Mesenchymal stem cell (in vitro differentiated cells and primary cell): ENCODE measurements at regions not wholly inside any gene's neighbourhood (a gene's known extent, or its start where the extent isn't known, plus 50 kb on each side); places are given as distances from the start of the nearest gene placed in this dataset.
A peak's percentile ranks its signal among the peaks of the same experiment; 100 is the strongest.

ENCODE experiments used
- DNase-seq: peaks from one replicate; pipeline ENCODE4 v3.0.0-alpha.2; 2013
- H2AFZ ChIP-seq: one replicate; pipeline ENCODE4 v1.6.1; 2013; ENCODE audit warnings: low read depth, mild to moderate bottlenecking, control low read depth, inconsistent platforms, low read length, moderate library complexity
- H2AK5ac ChIP-seq: 2 replicates; pipeline ENCODE4 v1.6.1; 2013; ENCODE audit warnings: low read length, moderate library complexity, mild to moderate bottlenecking, inconsistent platforms; ENCODE audit not compliant: severe bottlenecking
- H2BK120ac ChIP-seq: one replicate; pipeline ENCODE4 v1.6.1; 2013; ENCODE audit warnings: low read depth, mild to moderate bottlenecking, inconsistent platforms, low read length, moderate library complexity
- H2BK12ac ChIP-seq, 2 experiments: one replicate each; pipeline ENCODE4 v1.6.1; 2013; ENCODE audit warnings: inconsistent platforms in 2 of 2, low read length in 2 of 2, mild to moderate bottlenecking in 2 of 2, moderate library complexity in 2 of 2, control low read depth in 1 of 2
- H2BK15ac ChIP-seq: one replicate; pipeline ENCODE4 v1.6.1; 2013; ENCODE audit warnings: mild to moderate bottlenecking, low read depth, inconsistent platforms; ENCODE audit not compliant: poor library complexity, severe bottlenecking
- H2BK5ac ChIP-seq: 2 replicates; pipeline ENCODE4 v1.6.1; 2013; ENCODE audit warnings: low read depth, mild to moderate bottlenecking, low read length, control low read depth, inconsistent platforms; ENCODE audit not compliant: poor library complexity, severe bottlenecking
- H3K14ac ChIP-seq, 2 experiments: one replicate each; pipeline ENCODE4 v1.6.1; 2013; ENCODE audit warnings: inconsistent platforms in 2 of 2, low read length in 2 of 2, control low read depth in 1 of 2, mild to moderate bottlenecking in 1 of 2, moderate library complexity in 1 of 2
- H3K18ac ChIP-seq, 2 experiments: one replicate each; pipeline ENCODE4 v1.6.1; 2013; ENCODE audit warnings: inconsistent platforms in 2 of 2, low read length in 2 of 2, control low read depth in 1 of 2, low read depth in 1 of 2, mild to moderate bottlenecking in 1 of 2
- H3K23ac ChIP-seq, 2 experiments: one replicate each; pipeline ENCODE4 v1.6.1; 2013; ENCODE audit warnings: inconsistent platforms in 2 of 2, low read length in 2 of 2, mild to moderate bottlenecking in 2 of 2, moderate library complexity in 2 of 2, control low read depth in 1 of 2
- H3K27ac ChIP-seq: 2 replicates; pipeline ENCODE4 v1.5.1; 2013; ENCODE audit warnings: mild to moderate bottlenecking, moderate library complexity, low read length, control low read depth, inconsistent platforms; ENCODE audit not compliant: poor library complexity, severe bottlenecking
- H3K27me3 ChIP-seq, 2 experiments: 2 replicates each; pipeline versions ENCODE4 v1.6.1 to v1.7.0; 2013; ENCODE audit warnings: low read length in 2 of 2, mild to moderate bottlenecking in 2 of 2, moderate library complexity in 2 of 2, control low read depth in 1 of 2, inconsistent platforms in 1 of 2; ENCODE audit not compliant: control insufficient read depth in 1 of 2, insufficient read depth in 1 of 2
- H3K36me3 ChIP-seq, 2 experiments: 2 replicates each; pipeline versions ENCODE4 v1.6.1 to v1.7.0; 2013; ENCODE audit warnings: low read length in 2 of 2, control low read depth in 1 of 2, inconsistent platforms in 1 of 2, low read depth in 1 of 2, mild to moderate bottlenecking in 1 of 2; ENCODE audit not compliant: insufficient read depth in 2 of 2, control insufficient read depth in 1 of 2
- H3K4ac ChIP-seq, 2 experiments: one replicate each; pipeline ENCODE4 v1.6.1; 2013; ENCODE audit warnings: inconsistent platforms in 2 of 2, low read length in 2 of 2, mild to moderate bottlenecking in 2 of 2, moderate library complexity in 2 of 2, control low read depth in 1 of 2, low read depth in 1 of 2
- H3K4me1 ChIP-seq: 2 replicates; pipeline ENCODE4 v1.6.1; 2013; ENCODE audit warnings: low read depth, low read length, control low read depth; ENCODE audit not compliant: control insufficient read depth, insufficient read depth
- H3K4me2 ChIP-seq: 2 replicates; pipeline ENCODE4 v1.6.1; 2013; ENCODE audit warnings: low read length, mild to moderate bottlenecking, inconsistent platforms; ENCODE audit not compliant: poor library complexity, severe bottlenecking
- H3K4me3 ChIP-seq, 2 experiments: 2 replicates each; pipeline versions ENCODE4 v1.5.1 to v1.7.0; 2013; ENCODE audit warnings: low read length in 2 of 2, mild to moderate bottlenecking in 2 of 2, control low read depth in 1 of 2, low read depth in 1 of 2; ENCODE audit not compliant: insufficient read depth in 1 of 2
- H3K79me1 ChIP-seq: replicated peaks from 2 replicates; pipeline ENCODE4 v1.6.1; 2013; ENCODE audit warnings: mild to moderate bottlenecking, control low read depth, low read length, inconsistent platforms; ENCODE audit not compliant: poor library complexity, severe bottlenecking
- H3K9ac ChIP-seq: 2 replicates; pipeline ENCODE4 v1.7.0; 2013; ENCODE audit warnings: mild to moderate bottlenecking, low read length, moderate library complexity
- H3K9me3 ChIP-seq: 2 replicates; pipeline ENCODE4 v1.7.0; 2013; ENCODE audit warnings: mild to moderate bottlenecking, low read length; ENCODE audit not compliant: control insufficient read depth
- H4K8ac ChIP-seq: one replicate; pipeline ENCODE4 v1.6.1; 2013; ENCODE audit warnings: inconsistent platforms, mild to moderate bottlenecking, low read length, moderate library complexity
- H4K91ac ChIP-seq: one replicate; pipeline ENCODE4 v1.6.1; 2013; ENCODE audit warnings: mild to moderate bottlenecking, low read length, inconsistent platforms
- WGBS: methylation state at CpG from one replicate; pipeline ENCODE4 v1.1.7; 2013; ENCODE audit warnings: mixed read lengths; 5-methylcytosine and 5-hydroxymethylcytosine counted together

GRCh38 chr20:52783769-52784168 lies 188.4 kb upstream of the TSHZ2 start:
- H4K8ac ChIP-seq, result no peak overlapping the region
- no peak overlapping the region for H2BK15ac ChIP-seq
- no peak overlapping the region for H3K4me3 ChIP-seq
- no peak overlapping the region for H3K18ac ChIP-seq
- H2BK12ac ChIP-seq, result no peak overlapping the region
- 45% methylated on average over 2 of the region's 2 CpGs for WGBS
- H3K4me1 ChIP-seq, result no peaks in the 10 kb centered on the region
- H3K9me3 ChIP-seq, result no peaks in the 10 kb centered on the region
- H3K4ac ChIP-seq, result no peak overlapping the region
- H3K27ac ChIP-seq, result no peak overlapping the region
- no peak overlapping the region for H3K14ac ChIP-seq
- peak; percentile 4 for DNase-seq
- no peak overlapping the region for H3K23ac ChIP-seq
- no peak overlapping the region for H4K91ac ChIP-seq
- H3K36me3 ChIP-seq, result no peaks in the 10 kb centered on the region
- no peaks in the 10 kb centered on the region for H3K79me1 ChIP-seq
- no peak overlapping the region for H3K4me2 ChIP-seq
- H2BK120ac ChIP-seq, result no peak overlapping the region
- no peak overlapping the region for H2AFZ ChIP-seq
- no peak overlapping the region for H2BK5ac ChIP-seq
- H3K27me3 ChIP-seq, result no peaks in the 10 kb centered on the region
- no peak overlapping the region for H2AK5ac ChIP-seq
- H3K9ac ChIP-seq, result no peak overlapping the region

- no peak overlapping the region for H2AFZ ChIP-seq
- no peaks in the 10 kb centered on the region for H3K36me3 ChIP-seq
- WGBS, result 23% methylated on average over 2 of the region's 2 CpGs
- no peaks in the 10 kb centered on the region for H3K4me1 ChIP-seq
- H3K79me1 ChIP-seq, result no peaks in the 10 kb centered on the region
- no peak overlapping the region for H2BK15ac ChIP-seq
- no peak overlapping the region for H2AK5ac ChIP-seq
- no peak overlapping the region for H3K18ac ChIP-seq
- H3K9me3 ChIP-seq, result no peaks in the 10 kb centered on the region
- no peak overlapping the region for H3K14ac ChIP-seq
- H3K27ac ChIP-seq, result no peak overlapping the region
- no peak overlapping the region for H3K9ac ChIP-seq
- H2BK5ac ChIP-seq, result no peak overlapping the region
- H3K23ac ChIP-seq, result no peak overlapping the region
- DNase-seq, result no peak
- H2BK12ac ChIP-seq, result no peak overlapping the region
- no peak overlapping the region for H2BK120ac ChIP-seq
- no peak overlapping the region for H3K4me3 ChIP-seq
- no peak overlapping the region for H3K4me2 ChIP-seq
- H4K91ac ChIP-seq, result no peak overlapping the region
- H3K4ac ChIP-seq, result no peak overlapping the region
- H3K27me3 ChIP-seq, result no peaks in the 10 kb centered on the region
- H4K8ac ChIP-seq, result no peak overlapping the region
Observed at GRCh38 chr20:52780462-52780861, 191.7 kb upstream of the TSHZ2 start.

- peak; percentile 11 for DNase-seq
- H2AK5ac ChIP-seq, result no peak overlapping the region
- no peaks in the 10 kb centered on the region for H3K27me3 ChIP-seq
- H3K9ac ChIP-seq, result no peak overlapping the region
- no peak overlapping the region for H4K91ac ChIP-seq
- H3K4me1 ChIP-seq, result no peaks in the 10 kb centered on the region
- H3K9me3 ChIP-seq, result no peaks in the 10 kb centered on the region
- no peak overlapping the region for H2BK120ac ChIP-seq
- H3K79me1 ChIP-seq, result no peaks in the 10 kb centered on the region
- H3K4ac ChIP-seq, result no peak overlapping the region
- no peak overlapping the region for H3K14ac ChIP-seq
- no peak overlapping the region for H3K23ac ChIP-seq
- H4K8ac ChIP-seq, result no peak overlapping the region
- H2AFZ ChIP-seq, result no peak overlapping the region
- no peaks in the 10 kb centered on the region for H3K36me3 ChIP-seq
- no CpG with 5 or more reads among the region's 3 CpGs for WGBS
- H3K4me2 ChIP-seq, result no peak overlapping the region
- no peak overlapping the region for H2BK15ac ChIP-seq
- H3K4me3 ChIP-seq, result no peak overlapping the region
- no peak overlapping the region for H3K27ac ChIP-seq
- H3K18ac ChIP-seq, result no peak overlapping the region
- H2BK12ac ChIP-seq, result no peak overlapping the region
- no peak overlapping the region for H2BK5ac ChIP-seq
Observed at GRCh38 chr20:52779125-52779524, 193.0 kb upstream of the TSHZ2 start.

- no peak overlapping the region for H3K23ac ChIP-seq
- H2BK12ac ChIP-seq, result no peak overlapping the region
- no peaks in the 10 kb centered on the region for H3K36me3 ChIP-seq
- no peaks in the 10 kb centered on the region for H3K27me3 ChIP-seq
- H2AFZ ChIP-seq, result no peak overlapping the region
- H3K4ac ChIP-seq, result no peak overlapping the region
- H3K79me1 ChIP-seq, result no peaks in the 10 kb centered on the region
- no peak overlapping the region for H3K14ac ChIP-seq
- H3K4me2 ChIP-seq, result no peak overlapping the region
- no peak for DNase-seq
- H3K27ac ChIP-seq, result no peak overlapping the region
- no peak overlapping the region for H3K4me3 ChIP-seq
- no peak overlapping the region for H4K8ac ChIP-seq
- no peak overlapping the region for H3K9ac ChIP-seq
- 83% methylated on average over 4 of the region's 4 CpGs for WGBS
- H4K91ac ChIP-seq, result no peak overlapping the region
- H2BK15ac ChIP-seq, result no peak overlapping the region
- H3K18ac ChIP-seq, result no peak overlapping the region
- no peaks in the 10 kb centered on the region for H3K4me1 ChIP-seq
- H2AK5ac ChIP-seq, result no peak overlapping the region
- no peaks in the 10 kb centered on the region for H3K9me3 ChIP-seq
- no peak overlapping the region for H2BK5ac ChIP-seq
- H2BK120ac ChIP-seq, result no peak overlapping the region
Observed at GRCh38 chr20:52777171-52777570, 195.0 kb upstream of the TSHZ2 start.
